ENCODE measurements at regions not wholly inside any gene's neighbourhood (a gene's known extent, or its start where the extent isn't known, plus 50 kb on each side); places are given as distances from the start of the nearest gene placed in this dataset.

DNA sequence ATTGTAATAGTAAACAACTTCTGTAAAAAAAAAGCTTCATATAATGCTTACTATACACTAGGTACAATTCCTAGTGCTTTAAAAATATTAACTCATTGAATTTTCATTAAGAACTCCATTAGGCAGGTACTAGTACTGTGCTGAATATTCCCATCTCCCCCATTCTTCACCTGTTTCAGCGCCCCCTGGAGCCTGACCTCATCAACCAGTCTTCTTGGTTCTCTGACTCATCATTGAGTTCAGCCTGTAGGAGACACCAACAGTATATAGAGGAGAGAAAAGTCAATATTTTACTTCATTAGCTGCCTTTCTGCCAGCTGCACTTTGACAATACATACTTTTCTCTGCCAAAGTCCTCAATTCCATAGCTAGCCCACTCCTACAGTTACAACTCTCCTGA, 1009.9 kb upstream of the KLHL29 start:
- no peak overlapping the region for H3K4me3 ChIP-seq
- 5% methylated on average over 1 of the region's 1 CpG for WGBS (ENCODE audit: missing lambda C conversion rate)
- no peak for FAIRE-seq
- DNase-seq (ENCODE audit: low read depth in 1 of 2, low spot score in 1 of 2): peak in 1 of 2 experiments; percentile 3
- no peaks in the 10 kb centered on the region for H3K4me1 ChIP-seq
- ATAC-seq: no peak
- ChIA-PET POLR2A (no interaction called here), CTCF (no interaction called here)
- TF ChIP-seq CHD2 (IDR thresholded peaks at IDR 0.05; ENCODE audit: low read length, partially characterized antibody) (no peak), JUNB (IDR thresholded peaks at IDR 0.05) (no peak), CEBPB (IDR thresholded peaks at IDR 0.05) (no peak), ESRRA (IDR thresholded peaks at IDR 0.05; ENCODE audit: borderline replicate concordance, low read length) (no peak), RFX5 (IDR thresholded peaks at IDR 0.05) (no peak)
- H3K4me2 ChIP-seq: no peak overlapping the region
- H3K9me3 ChIP-seq: no peaks in the 10 kb centered on the region
- no peak overlapping the region for H3K27ac ChIP-seq

GRCh38 chr2:22377268-22377667, 1007.7 kb upstream of the KLHL29 start:
- ChIA-PET CTCF (no interaction called here), POLR2A (no interaction called here)
- DNase-seq (ENCODE audit: low read depth in 1 of 2, low spot score in 1 of 2): no peak
- no peaks in the 10 kb centered on the region for H3K9me3 ChIP-seq
- 5% methylated on average over 6 of the region's 6 CpGs for WGBS (ENCODE audit: missing lambda C conversion rate)
- no peak for ATAC-seq
- H3K4me2 ChIP-seq: no peak overlapping the region
- no peak overlapping the region for H3K27ac ChIP-seq
- TF ChIP-seq, protein P1, sequence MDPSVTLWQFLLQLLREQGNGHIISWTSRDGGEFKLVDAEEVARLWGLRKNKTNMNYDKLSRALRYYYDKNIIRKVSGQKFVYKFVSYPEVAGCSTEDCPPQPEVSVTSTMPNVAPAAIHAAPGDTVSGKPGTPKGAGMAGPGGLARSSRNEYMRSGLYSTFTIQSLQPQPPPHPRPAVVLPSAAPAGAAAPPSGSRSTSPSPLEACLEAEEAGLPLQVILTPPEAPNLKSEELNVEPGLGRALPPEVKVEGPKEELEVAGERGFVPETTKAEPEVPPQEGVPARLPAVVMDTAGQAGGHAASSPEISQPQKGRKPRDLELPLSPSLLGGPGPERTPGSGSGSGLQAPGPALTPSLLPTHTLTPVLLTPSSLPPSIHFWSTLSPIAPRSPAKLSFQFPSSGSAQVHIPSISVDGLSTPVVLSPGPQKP (IDR thresholded peaks at IDR 0.05; ENCODE audit: low read depth, low read length): no peak
- no peak for TF ChIP-seq HOXB5 (CRISPR knock-in tag; IDR thresholded peaks at IDR 0.05)
- no peak for TF ChIP-seq MYC (IDR thresholded peaks at IDR 0.05; ENCODE audit: borderline replicate concordance, low read length)
- TF ChIP-seq CHD4 (IDR thresholded peaks at IDR 0.05; ENCODE audit: borderline replicate concordance): no peak
- no peak for TF ChIP-seq FOXS1 (CRISPR knock-in tag; IDR thresholded peaks at IDR 0.05)
- no peak for TF ChIP-seq RCOR1 (IDR thresholded peaks at IDR 0.05; ENCODE audit: low read depth, low read length)
- TF ChIP-seq FOSL2 (IDR thresholded peaks at IDR 0.05): no peak
- TF ChIP-seq FOSL2 (CRISPR knock-in tag; IDR thresholded peaks at IDR 0.05): no peak
- TF ChIP-seq CBX2 (IDR thresholded peaks at IDR 0.05; ENCODE audit: borderline replicate concordance, low read depth): no peak
- no peak overlapping the region for H3K4me3 ChIP-seq
- no peak for FAIRE-seq
- no peaks in the 10 kb centered on the region for H3K4me1 ChIP-seq

GRCh38 chr2:22382479-22383169, 1002.4 kb upstream of the KLHL29 start:
- WGBS (ENCODE audit: missing lambda C conversion rate): 9% methylated on average over 11 of the region's 11 CpGs
- H3K27ac ChIP-seq: no peak overlapping the region
- FAIRE-seq (no peak), DNase-seq (ENCODE audit: low read depth in 1 of 2, low spot score in 1 of 2) (no peak), ATAC-seq (no peak; a peak in 1 of 6 replicates)
- H3K4me3 ChIP-seq: no peak overlapping the region
- ChIA-PET CTCF (no interaction called here), POLR2A (no interaction called here)
- no peak overlapping the region for H3K4me2 ChIP-seq
- TF ChIP-seq, protein P1 (IDR thresholded peaks at IDR 0.05; ENCODE audit: low read depth, low read length): no peak
- TF ChIP-seq PHF8 (IDR thresholded peaks at IDR 0.05; ENCODE audit: borderline replicate concordance, low read depth): no peak
- TF ChIP-seq JUN (IDR thresholded peaks at IDR 0.05): no peak
- TF ChIP-seq ZSCAN20 (CRISPR knock-in tag; IDR thresholded peaks at IDR 0.05): no peak
- no peak for TF ChIP-seq ATOH8 (CRISPR knock-in tag; IDR thresholded peaks at IDR 0.05; ENCODE audit: low read depth)
- no peak for TF ChIP-seq HDAC2 (IDR thresholded peaks at IDR 0.05)
- TF ChIP-seq MAZ (IDR thresholded peaks at IDR 0.05; ENCODE audit: borderline replicate concordance, low read depth, low read length): no peak
- TF ChIP-seq BCL3 (IDR thresholded peaks at IDR 0.05): no peak
- TF ChIP-seq POLR2A (IDR thresholded peaks at IDR 0.05; ENCODE audit: low read length): no peak
- no peaks in the 10 kb centered on the region for H3K9me3 ChIP-seq
- no peaks in the 10 kb centered on the region for H3K4me1 ChIP-seq
